ENCODE measurements at regions not wholly inside any gene's neighbourhood (a gene's known extent, or its start where the extent isn't known, plus 50 kb on each side); places are given as distances from the start of the nearest gene placed in this dataset.

DNA sequence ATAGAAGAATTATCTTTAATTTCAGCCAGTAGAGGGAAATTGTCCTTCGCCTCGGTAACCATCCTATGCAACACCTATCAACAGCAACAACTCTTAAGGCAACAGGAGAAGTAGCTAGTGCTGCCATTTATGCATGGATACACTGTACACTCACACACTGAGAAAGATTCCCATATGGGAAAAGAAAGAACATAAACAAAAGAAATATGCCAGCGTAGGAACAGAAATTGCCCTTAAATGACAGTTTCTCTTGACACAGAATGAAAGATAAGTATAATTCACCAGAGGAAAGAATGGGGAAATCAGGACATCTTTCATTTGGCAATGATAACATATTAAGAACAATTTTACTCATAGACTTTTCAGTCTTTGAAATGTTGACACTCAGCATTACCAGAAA is 466.9 kb downstream of the BCAT1 start:
- H3K4me2 ChIP-seq (ENCODE audit: low read length) = no peak overlapping the region
- H3K27me3 ChIP-seq (ENCODE audit: insufficient read depth, low read depth, low read length) = peaks cover 3% of the 10 kb centered on the region
- H3K4me3 ChIP-seq (ENCODE audit: low read length) = no peak overlapping the region
- H3K27ac ChIP-seq (ENCODE audit: low read length) = no peak overlapping the region
- no peaks in the 10 kb centered on the region for H4K20me1 ChIP-seq (ENCODE audit: insufficient read depth)
- no peaks in the 10 kb centered on the region for H3K79me2 ChIP-seq (replicated peaks; ENCODE audit: insufficient read depth, low read length)
- no peaks in the 10 kb centered on the region for H3F3A ChIP-seq (ENCODE audit: insufficient read depth, low read length, poor library complexity, severe bottlenecking)
- no peak overlapping the region for H3K9ac ChIP-seq (ENCODE audit: low read length)
- H3K36me3 ChIP-seq (ENCODE audit: insufficient read depth, low read length) = no peaks in the 10 kb centered on the region
- H3K9me3 ChIP-seq (ENCODE audit: low read length) = no peaks in the 10 kb centered on the region
- H3K9me2 ChIP-seq (ENCODE audit: insufficient read depth, low read length) = no peaks in the 10 kb centered on the region
- TF ChIP-seq EP300 (conservative IDR thresholded peaks at IDR 0.05; ENCODE audit: poor library complexity, severe bottlenecking) = peak; percentile 97
- TF ChIP-seq REST (IDR thresholded peaks at IDR 0.05; ENCODE audit: borderline replicate concordance) = peak; percentile 100
- TF ChIP-seq EZH2 (IDR thresholded peaks at IDR 0.05; ENCODE audit: borderline replicate concordance, insufficient read depth, low read length, poor library complexity, severe bottlenecking) = no peak
- peak; percentile 29 for TF ChIP-seq RAD21 (conservative IDR thresholded peaks at IDR 0.05)
- TF ChIP-seq TAF1 (IDR thresholded peaks at IDR 0.05; ENCODE audit: low read depth) = no peak
- peak; percentile 97 for TF ChIP-seq POLR2AphosphoS5 (IDR thresholded peaks at IDR 0.05)
- TF ChIP-seq MXI1 (conservative IDR thresholded peaks at IDR 0.05; ENCODE audit: poor library complexity, severe bottlenecking) = no peak
- TF ChIP-seq, protein P1, sequence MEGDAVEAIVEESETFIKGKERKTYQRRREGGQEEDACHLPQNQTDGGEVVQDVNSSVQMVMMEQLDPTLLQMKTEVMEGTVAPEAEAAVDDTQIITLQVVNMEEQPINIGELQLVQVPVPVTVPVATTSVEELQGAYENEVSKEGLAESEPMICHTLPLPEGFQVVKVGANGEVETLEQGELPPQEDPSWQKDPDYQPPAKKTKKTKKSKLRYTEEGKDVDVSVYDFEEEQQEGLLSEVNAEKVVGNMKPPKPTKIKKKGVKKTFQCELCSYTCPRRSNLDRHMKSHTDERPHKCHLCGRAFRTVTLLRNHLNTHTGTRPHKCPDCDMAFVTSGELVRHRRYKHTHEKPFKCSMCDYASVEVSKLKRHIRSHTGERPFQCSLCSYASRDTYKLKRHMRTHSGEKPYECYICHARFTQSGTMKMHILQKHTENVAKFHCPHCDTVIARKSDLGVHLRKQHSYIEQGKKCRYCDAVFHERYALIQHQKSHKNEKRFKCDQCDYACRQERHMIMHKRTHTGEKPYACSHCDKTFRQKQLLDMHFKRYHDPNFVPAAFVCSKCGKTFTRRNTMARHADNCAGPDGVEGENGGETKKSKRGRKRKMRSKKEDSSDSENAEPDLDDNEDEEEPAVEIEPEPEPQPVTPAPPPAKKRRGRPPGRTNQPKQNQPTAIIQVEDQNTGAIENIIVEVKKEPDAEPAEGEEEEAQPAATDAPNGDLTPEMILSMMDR (IDR thresholded peaks at IDR 0.05; ENCODE audit: poor library complexity, severe bottlenecking) = no peak
- TF ChIP-seq SMC3 (conservative IDR thresholded peaks at IDR 0.05; ENCODE audit: poor library complexity) = no peak
- no peak overlapping the region for H2AFZ ChIP-seq (ENCODE audit: low read depth, low read length)

- H3K27ac ChIP-seq (ENCODE audit: low read length) = no peak overlapping the region
- H3K9ac ChIP-seq (ENCODE audit: low read length) = no peak overlapping the region
- no peak overlapping the region for H2AFZ ChIP-seq (ENCODE audit: low read depth, low read length)
- no peaks in the 10 kb centered on the region for H3K79me2 ChIP-seq (replicated peaks; ENCODE audit: insufficient read depth, low read length)
- no peak overlapping the region for H3K4me3 ChIP-seq (ENCODE audit: low read length)
- no peaks in the 10 kb centered on the region for H3K9me3 ChIP-seq (ENCODE audit: low read length)
- H4K20me1 ChIP-seq (ENCODE audit: insufficient read depth) = no peaks in the 10 kb centered on the region
- H3K27me3 ChIP-seq (ENCODE audit: insufficient read depth, low read depth, low read length) = no peaks in the 10 kb centered on the region
- H3K36me3 ChIP-seq (ENCODE audit: insufficient read depth, low read length) = no peaks in the 10 kb centered on the region
- H3K9me2 ChIP-seq (ENCODE audit: insufficient read depth, low read length) = no peaks in the 10 kb centered on the region
- no peak overlapping the region for H3K4me2 ChIP-seq (ENCODE audit: low read length)
- TF ChIP-seq EP300 (conservative IDR thresholded peaks at IDR 0.05; ENCODE audit: poor library complexity, severe bottlenecking) = no peak
- TF ChIP-seq SMC3 (conservative IDR thresholded peaks at IDR 0.05; ENCODE audit: poor library complexity) = no peak
- TF ChIP-seq, protein P1 (IDR thresholded peaks at IDR 0.05; ENCODE audit: poor library complexity, severe bottlenecking) = no peak
- H3F3A ChIP-seq (ENCODE audit: insufficient read depth, low read length, poor library complexity, severe bottlenecking) = no peaks in the 10 kb centered on the region
These were observed 468.0 kb downstream of the BCAT1 start for GRCh38 chr12:24480766-24481449.
